ENCODE measurements at regions not wholly inside any gene's neighbourhood (a gene's known extent, or its start where the extent isn't known, plus 50 kb on each side); places are given as distances from the start of the nearest gene placed in this dataset.

GRCh38 chr14:26395726-26396125, 202.1 kb downstream of the NOVA1 start:
- Histone ChIP-seq H3K27ac (no peak overlapping the region), H3K36me3 (replicated peaks) (no peaks in the 10 kb centered on the region), H3K4me3 (ENCODE audit: low read depth, low read length) (no peak overlapping the region), H3K27me3 (replicated peaks) (no peaks in the 10 kb centered on the region)
- DNase-seq: no peak
- TF ChIP-seq, protein P1, sequence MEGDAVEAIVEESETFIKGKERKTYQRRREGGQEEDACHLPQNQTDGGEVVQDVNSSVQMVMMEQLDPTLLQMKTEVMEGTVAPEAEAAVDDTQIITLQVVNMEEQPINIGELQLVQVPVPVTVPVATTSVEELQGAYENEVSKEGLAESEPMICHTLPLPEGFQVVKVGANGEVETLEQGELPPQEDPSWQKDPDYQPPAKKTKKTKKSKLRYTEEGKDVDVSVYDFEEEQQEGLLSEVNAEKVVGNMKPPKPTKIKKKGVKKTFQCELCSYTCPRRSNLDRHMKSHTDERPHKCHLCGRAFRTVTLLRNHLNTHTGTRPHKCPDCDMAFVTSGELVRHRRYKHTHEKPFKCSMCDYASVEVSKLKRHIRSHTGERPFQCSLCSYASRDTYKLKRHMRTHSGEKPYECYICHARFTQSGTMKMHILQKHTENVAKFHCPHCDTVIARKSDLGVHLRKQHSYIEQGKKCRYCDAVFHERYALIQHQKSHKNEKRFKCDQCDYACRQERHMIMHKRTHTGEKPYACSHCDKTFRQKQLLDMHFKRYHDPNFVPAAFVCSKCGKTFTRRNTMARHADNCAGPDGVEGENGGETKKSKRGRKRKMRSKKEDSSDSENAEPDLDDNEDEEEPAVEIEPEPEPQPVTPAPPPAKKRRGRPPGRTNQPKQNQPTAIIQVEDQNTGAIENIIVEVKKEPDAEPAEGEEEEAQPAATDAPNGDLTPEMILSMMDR (IDR thresholded peaks at IDR 0.05; ENCODE audit: low read depth, low read length, missing control alignments): no peak
- in situ Hi-C loops (cut with HindIII; ENCODE audit: low pct_ligation_motif_present, low sequenced_read_pairs): no loop called here

GRCh38 chr14:26394150-26394810, 203.6 kb downstream of the NOVA1 start:
- H3K4me3 ChIP-seq (ENCODE audit: low read depth, low read length): no peak overlapping the region
- no peaks in the 10 kb centered on the region for H3K36me3 ChIP-seq (replicated peaks)
- TF ChIP-seq, protein P1 (IDR thresholded peaks at IDR 0.05; ENCODE audit: low read depth, low read length, missing control alignments): peak; percentile 18
- H3K27ac ChIP-seq: no peak overlapping the region
- in situ Hi-C loops (cut with HindIII; ENCODE audit: low pct_ligation_motif_present, low sequenced_read_pairs): no loop called here
- no peak for DNase-seq
- H3K27me3 ChIP-seq (replicated peaks): no peaks in the 10 kb centered on the region

- TF ChIP-seq, protein P1 (IDR thresholded peaks at IDR 0.05; ENCODE audit: low read depth, low read length, missing control alignments): no peak
- no peak for DNase-seq
- no peak overlapping the region for H3K27ac ChIP-seq
- no peak overlapping the region for H3K4me3 ChIP-seq (ENCODE audit: low read depth, low read length)
- no peaks in the 10 kb centered on the region for H3K27me3 ChIP-seq (replicated peaks)
- H3K36me3 ChIP-seq (replicated peaks): no peaks in the 10 kb centered on the region
- in situ Hi-C loops (cut with HindIII; ENCODE audit: low pct_ligation_motif_present, low sequenced_read_pairs): no loop called here
These were observed 205.3 kb downstream of the NOVA1 start for GRCh38 chr14:26392498-26392897.

GRCh38 chr14:26389646-26390508, 208.0 kb downstream of the NOVA1 start:
- no peaks in the 10 kb centered on the region for H3K36me3 ChIP-seq (replicated peaks)
- no peaks in the 10 kb centered on the region for H3K27me3 ChIP-seq (replicated peaks)
- no peak overlapping the region for H3K4me3 ChIP-seq (ENCODE audit: low read depth, low read length)
- DNase-seq: no peak
- TF ChIP-seq, protein P1 (IDR thresholded peaks at IDR 0.05; ENCODE audit: low read depth, low read length, missing control alignments): no peak
- in situ Hi-C loops (cut with HindIII; ENCODE audit: low pct_ligation_motif_present, low sequenced_read_pairs): no loop called here
- H3K27ac ChIP-seq: no peak overlapping the region

DNA sequence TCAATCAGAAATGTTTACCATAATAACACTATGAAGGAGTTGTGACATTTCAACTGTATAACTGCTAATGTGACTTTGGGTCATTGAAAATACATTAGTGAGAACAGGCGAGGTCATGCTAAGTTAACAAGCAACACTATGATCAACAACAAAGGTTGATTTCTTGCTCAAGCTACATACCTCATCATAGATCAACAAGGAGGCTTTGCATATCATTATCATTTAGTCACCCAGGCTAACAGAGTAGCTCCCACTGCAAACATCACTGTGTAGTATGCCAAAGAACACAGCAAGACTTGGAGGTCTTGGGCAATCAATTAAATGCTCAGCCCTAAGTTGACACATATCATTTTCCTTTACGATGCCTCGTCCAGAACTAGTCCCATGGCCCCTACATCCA, 212.5 kb downstream of the NOVA1 start:
- DNase-seq: no peak
- H3K4me3 ChIP-seq (ENCODE audit: low read depth, low read length): no peak overlapping the region
- no peaks in the 10 kb centered on the region for H3K36me3 ChIP-seq (replicated peaks)
- in situ Hi-C loops (cut with HindIII; ENCODE audit: low pct_ligation_motif_present, low sequenced_read_pairs): no loop called here
- TF ChIP-seq, protein P1 (IDR thresholded peaks at IDR 0.05; ENCODE audit: low read depth, low read length, missing control alignments): no peak
- H3K27ac ChIP-seq: no peak overlapping the region
- H3K27me3 ChIP-seq (replicated peaks): no peaks in the 10 kb centered on the region

Data from brain microvascular endothelial cell (primary cell).